NCI-H226 (cell line): ENCODE measurements at regions not wholly inside any gene's neighbourhood (a gene's known extent, or its start where the extent isn't known, plus 50 kb on each side); places are given as distances from the start of the nearest gene placed in this dataset.
"Not testable (repeated sequence)": the region's sequence is repeated elsewhere in the genome, so short reads cannot be mapped to it uniquely, and the experiment has no call there.

Experiments used
- DNase-seq: peaks from one replicate; pipeline ENCODE4 v3.0.0-alpha.2; 2015

- DNase-seq = no peak
Measured at GRCh38 chr7:142698429-142698828, 50.8 kb upstream of the PRSS1 start.

GRCh38 chr7:142697270-142697669, 52.0 kb upstream of the PRSS1 start:
- DNase-seq = no peak

- no peak for DNase-seq
Measured at GRCh38 chr7:142696456-142697179, 52.7 kb upstream of the PRSS1 start.

GRCh38 chr7:142693911-142694310, 55.4 kb upstream of the PRSS1 start:
- no peak for DNase-seq

GRCh38 chr7:142690554-142691182, 58.6 kb upstream of the PRSS1 start:
- no peak for DNase-seq

- no peak for DNase-seq
Measured at GRCh38 chr7:142689439-142690120, 59.7 kb upstream of the PRSS1 start.

- DNase-seq = no peak
Measured at GRCh38 chr7:142685877-142686508, 63.3 kb upstream of the PRSS1 start.

- DNase-seq = no peak
Measured at GRCh38 chr7:142681314-142682092, 67.8 kb upstream of the PRSS1 start.

GRCh38 chr7:142671506-142671905, 77.8 kb upstream of the PRSS1 start:
- no peak for DNase-seq

GRCh38 chr7:142670511-142670910, 78.8 kb upstream of the PRSS1 start:
- no peak for DNase-seq

GRCh38 chr7:142669074-142669654, 80.1 kb upstream of the PRSS1 start:
- DNase-seq = no peak

GRCh38 chr7:142668495-142668894, 80.8 kb upstream of the PRSS1 start:
- DNase-seq = no peak

- no peak for DNase-seq
Measured at GRCh38 chr7:142657376-142657775, 91.9 kb upstream of the PRSS1 start.

GRCh38 chr7:142654398-142654797, 94.9 kb upstream of the PRSS1 start:
- no peak for DNase-seq

- DNase-seq = no peak
Measured at GRCh38 chr7:142647749-142648148, 101.5 kb upstream of the PRSS1 start.

GRCh38 chr7:142646386-142647140, 102.7 kb upstream of the PRSS1 start:
- no peak for DNase-seq

- DNase-seq = no peak
Measured at GRCh38 chr7:142645777-142646176, 103.5 kb upstream of the PRSS1 start.

- no peak for DNase-seq
Measured at GRCh38 chr7:142642316-142642715, 107.0 kb upstream of the PRSS1 start.

GRCh38 chr7:142641252-142641651, 108.0 kb upstream of the PRSS1 start:
- DNase-seq = not testable (repeated sequence)

- no peak for DNase-seq
Measured at GRCh38 chr7:142638581-142638980, 110.7 kb upstream of the PRSS1 start.

- DNase-seq = no peak
Measured at GRCh38 chr7:142637240-142637639, 112.0 kb upstream of the PRSS1 start.

- no peak for DNase-seq
Measured at GRCh38 chr7:142636751-142637150, 112.5 kb upstream of the PRSS1 start.
